HepG2 (cell line): ENCODE measurements at regions not wholly inside any gene's neighbourhood (a gene's known extent, or its start where the extent isn't known, plus 50 kb on each side); places are given as distances from the start of the nearest gene placed in this dataset.

Source experiments
- ATAC-seq: fragments of 200-7000 bp; cut with Tn5 transposase; 3 replicates; pipeline ENCODE4 v1.9.1; 2020; ENCODE audit warnings: mild to moderate bottlenecking, moderate library complexity
- BruUV-seq: library from RNA; stranded (reverse); fragments of 400-500 nt; replicated peaks from 2 replicates; lab custom pipeline; 2021; lab: Mats Ljungman, UMichigan
- CTCF ChIA-PET: fragments of 300-600 bp; formaldehyde crosslinking; extraction: SDS; loops from one replicate; lab custom pipeline; 2021; ENCODE audit warnings: low total read pairs, inconsistent platforms, low intra/inter-chr PET ratio; lab: Yijun Ruan, JAX
- POLR2A ChIA-PET: fragments of 350-600 bp; sonication (Branson Sonifier 250); formaldehyde crosslinking; loops from one replicate; lab custom pipeline; 2020; ENCODE audit warnings: antibody characterized with exemption, inconsistent platforms; lab: Yijun Ruan, JAX
- DNase-seq: peaks from one replicate; pipeline ENCODE4 v3.0.0-alpha.2; 2015; ENCODE audit warnings: low spot score
- FAIRE-seq: peaks from 3 replicates; lab custom pipeline; 2011; peaks lifted over from hg19 to GRCh38; lab: Jason Lieb, UNC
- H2AFZ ChIP-seq: one replicate; pipeline ENCODE4 v1.6.1; 2011; ENCODE audit warnings: low read length, inconsistent platforms
- H3K27ac ChIP-seq: fragments of 300-600 bp; 3 replicates; pipeline ENCODE4 v1.8.0; 2011; ENCODE audit warnings: mixed run types, mild to moderate bottlenecking, mixed read lengths, low read length, inconsistent platforms; ENCODE audit not compliant: insufficient read depth; ENCODE audit errors: extremely low read length
- H3K27me3 ChIP-seq, 2 experiments: fragments of 200-600 bp in 1 of 2; 2 replicates in 1 of 2; 3 replicates in 1 of 2; pipeline versions ENCODE4 v1.6.0 to v1.8.0; 2011; ENCODE audit warnings: low read length in 2 of 2, mild to moderate bottlenecking in 2 of 2, moderate library complexity in 2 of 2, inconsistent platforms in 1 of 2; ENCODE audit not compliant: insufficient read depth in 2 of 2, control insufficient read depth in 1 of 2
- H3K36me3 ChIP-seq, 2 experiments: fragments of 200-600 bp in 1 of 2; replicated peaks in 1 of 2; 2 replicates in 1 of 2; 3 replicates in 1 of 2; pipeline versions ENCODE4 v1.5.1 to v1.8.0; 2011; ENCODE audit warnings: low read length in 2 of 2, inconsistent platforms in 1 of 2; ENCODE audit not compliant: insufficient read depth in 2 of 2, control insufficient read depth in 1 of 2
- H3K4me1 ChIP-seq: 2 replicates; pipeline ENCODE4 v1.5.1; 2012; ENCODE audit warnings: low read length, inconsistent platforms; ENCODE audit not compliant: insufficient read depth
- H3K4me2 ChIP-seq: 2 replicates; pipeline ENCODE4 v1.6.0; 2011; ENCODE audit warnings: low read depth, low read length, inconsistent platforms
- H3K4me3 ChIP-seq, 3 experiments: fragments of 200-600 bp in 1 of 3; sonication (generic), shearing (Covaris generic) in 1 of 3; replicated peaks in 1 of 3; 2 replicates each; pipeline ENCODE4 v1.5.1; 2011 to 2016; ENCODE audit warnings: low read length in 3 of 3, inconsistent platforms in 2 of 3, low read depth in 2 of 3, mild to moderate bottlenecking in 2 of 3, control low read depth in 1 of 3, mixed read lengths in 1 of 3; ENCODE audit not compliant: insufficient read depth in 1 of 3
- H3K79me2 ChIP-seq: one replicate; pipeline ENCODE4 v1.6.1; 2011; ENCODE audit warnings: low read length, inconsistent platforms; ENCODE audit not compliant: insufficient read depth
- H3K9ac ChIP-seq: 2 replicates; pipeline ENCODE4 v1.6.0; 2011; ENCODE audit warnings: mild to moderate bottlenecking, low read depth, low read length, inconsistent platforms; ENCODE audit not compliant: insufficient read depth
- H3K9me3 ChIP-seq: 2 replicates; pipeline ENCODE4 v1.5.1; 2012; ENCODE audit warnings: mild to moderate bottlenecking, low read length
- H4K20me1 ChIP-seq: 2 replicates; pipeline ENCODE4 v1.6.0; 2011; ENCODE audit warnings: inconsistent platforms, mild to moderate bottlenecking, low read length, moderate library complexity; ENCODE audit not compliant: insufficient read depth
- MAFF ChIP-seq: IDR thresholded peaks from 2 replicates; pipeline ENCODE4 v1.6.1; 2011; ENCODE audit warnings: low read depth, low read length, improper control_type of control experiment
- MAFK ChIP-seq, 2 experiments: IDR thresholded peaks in 1 of 2; conservative IDR thresholded peaks in 1 of 2; 2 replicates each; pipeline ENCODE4 v1.6.1; 2011; ENCODE audit warnings: improper control_type of control experiment in 2 of 2, low read length in 2 of 2
- MBD4 ChIP-seq: IDR thresholded peaks from 2 replicates; pipeline ENCODE4 v1.6.1; 2012; ENCODE audit warnings: low read length, inconsistent platforms, borderline replicate concordance
- MXI1 ChIP-seq: IDR thresholded peaks from 3 replicates; pipeline ENCODE4 v1.6.1; 2012; ENCODE audit warnings: low read depth, low read length, inconsistent platforms, borderline replicate concordance
- SKI ChIP-seq: fragments of 450-650 bp; IDR thresholded peaks from one replicate; pipeline ENCODE4 v1.6.1; 2018; ENCODE audit warnings: mild to moderate bottlenecking; ENCODE audit not compliant: partially characterized antibody
- SOX5 ChIP-seq: IDR thresholded peaks from 2 replicates; pipeline ENCODE4 v1.6.1; 2016; ENCODE audit warnings: borderline replicate concordance
- TARDBP ChIP-seq: sonication (generic); formaldehyde crosslinking; IDR thresholded peaks from 2 replicates; pipeline ENCODE4 v1.8.0; 2022; ENCODE audit warnings: mild to moderate bottlenecking, missing genetic modification reagents
- ZNF280B ChIP-seq: sonication (generic); formaldehyde crosslinking; IDR thresholded peaks from 2 replicates; pipeline ENCODE4 v1.5.0; 2020; ENCODE audit warnings: missing genetic modification reagents, mild to moderate bottlenecking, borderline replicate concordance
- ZNF335 ChIP-seq: sonication (generic); formaldehyde crosslinking; IDR thresholded peaks from 2 replicates; pipeline ENCODE4 v1.4.0; 2020; ENCODE audit warnings: missing genetic modification reagents
- ZNF350 ChIP-seq: sonication (generic); formaldehyde crosslinking; IDR thresholded peaks from 2 replicates; pipeline ENCODE4 v1.4.0; 2020; ENCODE audit warnings: mild to moderate bottlenecking, low read depth, missing genetic modification reagents, borderline replicate concordance
- ZNF747 ChIP-seq: sonication (generic); formaldehyde crosslinking; IDR thresholded peaks from 2 replicates; pipeline ENCODE4 v1.8.1; 2023; ENCODE audit warnings: missing genetic modification reagents, mild to moderate bottlenecking, borderline replicate concordance
- ZNF780A ChIP-seq: sonication (generic); formaldehyde crosslinking; IDR thresholded peaks from 2 replicates; pipeline ENCODE4 v1.8.0; 2022; ENCODE audit warnings: mild to moderate bottlenecking, missing genetic modification reagents, moderate library complexity
- in situ Hi-C: cut with HindIII; loops from 2 replicates; pipeline ENCODE4 v1.10.0; 2017; ENCODE audit warnings: low pct_unique_long_range_greater_than_20kb; ENCODE audit not compliant: extremely low pct_ligation_motif_present
- intact Hi-C: fragments of 100-400 bp; cut with micrococcal nuclease; formaldehyde crosslinking; loops from one replicate; pipeline ENCODE4 v1.10.0; 2022; ENCODE audit not compliant: unreplicated experiment

DNA sequence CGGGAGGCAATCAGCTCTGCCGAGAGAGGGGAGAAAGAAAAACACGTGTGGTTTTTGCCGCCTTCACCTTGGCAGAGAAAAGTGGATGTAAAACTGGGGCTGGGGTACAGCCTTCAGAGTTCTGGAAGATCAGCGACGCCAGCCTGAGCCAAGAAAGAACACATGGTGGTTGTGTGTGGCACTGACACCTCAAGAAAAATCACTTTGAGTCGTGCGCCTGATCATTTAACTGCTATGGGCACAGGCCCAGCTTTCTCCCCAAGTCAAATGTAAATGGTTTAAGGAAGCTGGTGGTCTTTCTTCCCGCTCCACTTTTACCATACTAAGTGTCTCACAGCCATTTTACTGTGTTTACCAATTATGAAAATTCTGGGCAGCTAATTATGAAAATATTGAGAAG lies 461.8 kb upstream of the SOX9 start (continued):
- no peak for TF ChIP-seq ZNF747 (CRISPR knock-in tag)
- no peak for TF ChIP-seq MXI1
- no peak for TF ChIP-seq TARDBP (CRISPR knock-in tag)
- TF ChIP-seq ZNF350, result no peak
- TF ChIP-seq MBD4, result no peak
- no peak for TF ChIP-seq ZNF280B (CRISPR knock-in tag)

- CTCF ChIA-PET, result no interaction called here
These were observed 456.0 kb upstream of the SOX9 start for GRCh38 chr17:71664861-71665260.

More at GRCh38 chr17:71664861-71665260, 456.0 kb upstream of the SOX9 start:
- no peak overlapping the region for H2AFZ ChIP-seq
- no peaks in the 10 kb centered on the region for H3K4me1 ChIP-seq
- no peak overlapping the region for H3K27ac ChIP-seq
- H4K20me1 ChIP-seq, result no peaks in the 10 kb centered on the region
- ATAC-seq, result no peak
- DNase-seq, result no peak
- no peak overlapping the region for H3K9ac ChIP-seq
- H3K4me2 ChIP-seq, result no peak overlapping the region
- intact Hi-C loops (no loop called here), in situ Hi-C loops (no loop called here)
- H3K27me3 ChIP-seq, result no peaks in the 10 kb centered on the region
- no TSS peak for BruUV-seq
- FAIRE-seq, result no peak
- H3K36me3 ChIP-seq, result no peaks in the 10 kb centered on the region
- no peak for TF ChIP-seq SKI
- TF ChIP-seq ZNF780A (CRISPR knock-in tag), result no peak
- TF ChIP-seq SOX5 (CRISPR knock-in tag), result no peak
- peak; percentile 95 to 97 for TF ChIP-seq MAFK (conservative IDR thresholded peaks at IDR 0.05 in 1 of 2, IDR thresholded peaks at IDR 0.05 in 1 of 2; ENCODE audit: low read length in 2 of 2)
- TF ChIP-seq ZNF335 (CRISPR knock-in tag), result no peak
- peak; percentile 96 for TF ChIP-seq MAFF
- H3K79me2 ChIP-seq, result no peaks in the 10 kb centered on the region
- H3K4me3 ChIP-seq, result no peak overlapping the region
- peaks cover 9% of the 10 kb centered on the region; the same call in 1 of the 2 replicates for H3K9me3 ChIP-seq
- POLR2A ChIA-PET, result no interaction called here
